ENCODE measurements at regions not wholly inside any gene's neighbourhood (a gene's known extent, or its start where the extent isn't known, plus 50 kb on each side); places are given as distances from the start of the nearest gene placed in this dataset.

DNA sequence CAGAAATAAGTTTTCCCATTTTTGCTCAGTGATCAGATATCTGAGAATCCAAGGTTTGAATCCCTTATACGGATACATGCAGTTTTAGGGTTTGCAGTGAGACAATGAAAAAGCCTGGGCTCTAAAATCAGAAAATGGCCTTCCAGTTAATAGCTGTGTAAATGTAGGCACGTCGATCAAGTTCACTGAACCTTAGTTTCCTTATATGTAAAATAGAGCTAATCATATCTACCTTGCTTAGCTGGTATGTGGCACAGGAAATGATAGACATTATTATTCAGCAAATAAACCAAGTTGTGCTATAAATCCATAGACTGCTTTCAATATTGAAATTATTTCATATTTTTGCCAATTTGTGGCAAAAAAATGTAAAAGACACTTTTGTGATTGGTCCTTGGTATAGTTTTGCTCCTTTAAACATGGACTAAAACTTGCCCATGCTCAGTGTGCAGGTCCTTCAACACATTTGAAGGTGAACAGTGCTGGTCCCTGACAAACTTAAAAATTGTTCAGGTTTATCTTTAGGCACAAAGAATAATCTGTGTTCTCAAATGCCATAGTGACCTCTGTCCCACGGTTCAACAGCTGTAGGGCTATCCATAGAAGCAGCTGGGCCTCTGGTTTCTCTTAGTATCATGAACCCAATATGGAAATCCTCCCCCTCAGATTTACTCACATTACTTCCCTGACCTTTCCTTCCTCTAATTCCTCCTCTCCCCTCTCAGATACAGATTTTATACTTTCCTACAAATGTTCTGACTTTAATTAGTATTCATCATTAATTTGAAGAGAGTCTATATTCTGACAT is 51.0 kb downstream of the CCDC54 start:
- no peak for DNase-seq (ENCODE audit: low read depth in 2 of 2)

DNA sequence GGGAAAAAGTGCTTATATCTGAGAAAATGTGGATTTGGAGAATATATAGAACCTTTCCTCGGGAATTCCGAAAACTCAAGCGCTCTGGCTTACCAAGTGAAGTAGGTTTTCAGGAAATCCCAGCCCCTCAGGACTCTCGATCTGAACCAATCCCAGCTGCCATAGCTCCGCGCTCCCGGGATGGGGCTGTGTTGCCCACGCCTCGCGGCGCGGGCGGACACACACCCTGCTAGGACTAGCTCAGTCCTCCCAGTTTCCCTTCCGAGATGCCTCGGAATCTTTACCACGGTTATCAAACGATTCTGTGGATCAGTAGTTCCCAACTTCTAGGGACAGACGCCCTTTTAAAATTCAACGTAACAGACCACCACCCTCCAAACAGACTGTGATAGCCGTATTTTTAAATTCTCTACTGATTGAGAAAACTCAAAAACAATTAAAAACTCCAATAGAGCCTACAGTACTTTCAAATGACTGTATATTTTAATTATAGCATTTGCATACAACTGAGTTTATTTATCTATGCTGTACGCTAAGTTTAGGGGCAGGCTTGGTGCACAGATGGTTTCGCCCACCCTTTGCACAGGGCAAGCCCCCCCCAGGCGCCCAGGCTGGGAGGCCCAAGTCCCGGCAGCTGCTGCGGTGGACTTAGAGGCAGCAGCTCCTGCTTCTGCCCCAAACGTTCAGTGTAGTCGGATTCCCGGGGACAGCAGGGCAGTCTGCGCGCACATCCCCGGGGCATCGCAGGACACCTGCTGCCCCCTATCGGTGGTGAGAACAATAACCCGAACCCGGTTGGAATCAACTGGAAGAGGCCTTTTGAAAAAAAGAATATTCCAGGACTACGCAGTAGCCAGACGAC is 52.3 kb downstream of the CCDC54 start:
- peak; percentile 65 to 67 for DNase-seq (ENCODE audit: low read depth in 2 of 2)

DNA sequence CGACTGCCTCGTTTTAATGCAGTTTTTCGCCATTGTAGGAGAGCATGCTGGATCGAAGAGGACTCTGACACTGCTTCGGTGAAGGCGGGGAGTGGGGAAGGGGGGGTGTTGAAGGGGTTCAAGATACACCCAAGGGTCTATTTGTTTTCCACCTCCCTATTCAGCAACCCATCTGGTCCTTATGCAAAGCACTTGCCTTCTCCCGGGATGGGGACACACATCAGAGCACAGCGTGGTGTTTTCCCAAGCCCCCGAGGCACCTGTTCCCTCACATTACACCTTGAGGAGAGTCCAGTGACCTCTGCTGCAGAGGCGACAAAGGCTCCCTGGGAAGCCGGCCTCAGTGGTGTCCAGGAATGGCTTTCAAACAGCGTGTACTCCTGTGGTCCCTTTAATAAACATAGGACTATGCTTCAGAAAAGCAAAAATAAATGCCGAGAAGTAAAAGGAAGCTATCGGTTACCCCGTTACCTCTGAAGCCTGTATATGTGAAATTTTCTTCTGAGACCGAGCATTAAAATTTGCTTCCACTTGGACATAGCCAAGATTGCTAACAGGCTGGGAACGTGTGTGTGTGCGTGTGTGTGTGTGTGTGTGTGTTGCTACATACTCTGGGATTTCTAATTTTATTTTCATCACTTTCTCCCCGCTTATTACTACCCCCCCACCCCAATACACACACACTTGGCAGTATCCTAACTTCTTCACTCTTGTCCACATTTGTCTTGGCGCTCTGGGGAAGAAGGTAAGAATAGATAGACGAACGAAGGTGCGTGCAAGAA is 53.2 kb downstream of the CCDC54 start:
- no peak for DNase-seq (ENCODE audit: low read depth in 2 of 2)

DNA sequence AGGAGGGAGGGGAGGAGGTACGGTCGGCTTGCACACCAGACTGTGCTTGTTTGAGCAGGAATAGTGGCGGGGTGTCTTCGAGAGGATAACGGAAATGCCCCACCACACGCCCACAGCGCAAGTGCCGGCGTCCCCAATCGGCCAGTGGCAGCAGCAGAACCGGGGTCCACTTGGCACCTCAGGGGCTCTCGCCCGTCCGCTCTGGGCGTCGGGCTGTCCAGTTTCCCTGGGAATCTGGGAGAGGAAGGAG is 53.7 kb downstream of the CCDC54 start:
- no peak for DNase-seq (ENCODE audit: low read depth in 2 of 2)

DNA sequence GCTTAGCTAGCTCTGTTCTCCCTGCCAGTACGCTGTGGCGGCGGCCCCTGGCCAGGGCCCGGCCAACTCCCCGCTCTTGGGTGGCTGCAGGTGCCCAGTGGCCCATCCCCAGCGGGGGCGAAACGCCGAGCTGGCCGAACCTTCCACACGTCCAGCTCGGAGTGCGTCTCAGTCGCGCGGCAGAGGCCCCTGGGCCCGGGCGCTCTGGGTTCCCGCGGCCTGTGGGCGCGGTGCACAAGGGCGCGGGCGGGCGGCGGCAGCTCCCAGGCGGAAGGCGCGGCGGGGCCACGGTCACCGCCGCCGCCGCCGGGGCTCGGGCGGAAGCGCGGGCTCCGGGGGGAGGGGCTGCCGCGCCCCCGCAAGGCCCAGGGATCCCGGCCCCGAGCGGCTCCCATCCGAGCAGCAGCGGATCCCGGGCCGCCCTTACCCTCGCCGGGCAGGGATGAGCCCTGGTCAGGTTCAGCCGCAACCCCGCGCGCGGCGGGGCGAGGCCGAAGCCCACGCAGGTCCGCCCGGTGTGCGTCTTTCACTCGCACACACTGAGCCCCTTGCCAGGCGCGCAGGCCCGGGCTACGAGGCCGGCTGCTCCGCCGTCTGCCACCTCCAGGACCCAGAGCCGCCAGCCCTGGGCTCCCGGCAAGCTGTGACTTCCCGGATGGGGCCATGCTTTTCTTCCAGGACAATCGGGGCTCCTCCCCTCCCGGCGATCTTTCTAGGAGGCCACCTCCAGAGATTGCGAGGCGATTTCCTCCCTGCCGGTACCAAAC is 54.2 kb downstream of the CCDC54 start:
- DNase-seq (ENCODE audit: low read depth in 2 of 2) = no peak

DNA sequence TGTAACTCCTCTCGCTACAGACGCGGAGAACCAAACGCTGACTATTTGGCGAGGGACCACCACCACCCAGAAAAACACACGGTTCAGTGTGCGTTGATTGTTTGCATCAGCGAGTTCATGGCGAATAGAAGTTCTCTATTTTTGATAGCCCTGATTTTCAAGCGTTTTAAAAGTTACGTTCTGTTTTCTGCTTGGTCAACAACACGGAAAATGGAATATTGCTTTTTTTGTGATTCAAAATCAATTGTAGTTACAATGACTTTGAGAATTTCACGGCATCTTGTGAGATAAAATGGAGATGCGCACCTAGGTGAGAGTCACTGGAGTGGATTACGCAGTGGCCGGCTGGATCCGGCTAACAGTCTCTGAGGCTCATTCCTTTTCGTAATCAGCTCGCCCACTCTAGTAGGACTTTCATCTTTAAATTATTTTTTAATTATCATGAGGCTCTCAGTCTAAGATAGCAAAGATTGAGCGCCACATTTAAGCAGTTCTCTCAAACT is 54.8 kb downstream of the CCDC54 start:
- DNase-seq (ENCODE audit: low read depth in 2 of 2) = no peak

DNA sequence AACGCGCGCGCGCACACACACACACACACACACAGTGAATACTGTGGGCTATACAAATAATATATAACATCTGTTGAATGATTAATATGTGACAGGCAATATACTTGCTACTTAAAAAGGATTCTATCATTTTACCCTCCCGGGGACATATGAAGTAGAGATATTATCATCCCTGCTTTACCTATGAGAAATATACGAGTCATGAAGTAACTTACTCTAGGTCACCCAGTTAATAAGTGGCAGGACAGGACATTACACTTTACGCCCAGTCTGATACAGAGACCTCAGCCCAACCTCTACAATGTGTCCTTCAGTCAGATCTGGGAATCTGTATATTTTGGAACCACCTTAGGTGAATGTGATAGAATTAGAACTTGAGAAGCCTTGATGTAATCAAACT is 55.4 kb downstream of the CCDC54 start:
- DNase-seq (ENCODE audit: low read depth in 2 of 2) = no peak

DNA sequence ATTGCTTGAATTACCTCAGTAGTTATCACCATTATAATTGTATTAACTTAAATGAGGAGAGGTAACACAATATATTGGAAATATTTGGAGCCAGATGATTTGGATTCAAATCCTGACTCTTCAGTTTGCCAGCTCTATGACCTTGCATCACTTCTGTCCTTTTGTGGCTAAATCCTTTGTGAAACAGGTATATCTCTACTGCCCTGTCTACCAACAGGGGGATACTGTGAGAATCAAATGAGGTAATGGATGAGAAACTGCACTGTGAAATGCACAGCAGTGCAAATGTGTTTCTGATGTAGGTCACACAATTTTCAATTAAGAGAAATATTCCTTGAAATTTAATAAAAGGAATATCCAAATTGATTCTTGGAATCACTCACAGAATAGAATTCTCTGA is 58.8 kb downstream of the CCDC54 start:
- DNase-seq (ENCODE audit: low read depth in 2 of 2) = no peak

DNA sequence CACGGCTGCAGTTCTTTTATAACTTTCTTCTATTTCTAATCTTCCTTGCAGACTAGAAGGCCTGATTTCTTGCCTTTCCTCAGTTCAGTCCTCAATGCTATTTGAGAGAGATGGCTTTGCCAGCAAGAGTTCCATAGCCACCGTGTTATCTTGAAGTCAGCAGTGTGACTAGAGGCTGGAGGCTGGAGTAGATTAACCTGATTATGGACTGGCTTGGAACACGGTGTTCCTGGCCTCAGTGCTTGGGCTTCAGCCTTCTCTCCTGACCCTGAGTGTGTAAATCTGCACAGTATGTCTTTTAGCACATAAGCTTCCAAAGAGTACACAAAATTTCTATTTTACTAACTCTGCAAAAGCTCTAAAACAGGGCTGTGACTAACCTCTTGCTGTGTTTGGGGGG is 61.4 kb downstream of the CCDC54 start:
- DNase-seq (ENCODE audit: low read depth in 2 of 2) = no peak

DNA sequence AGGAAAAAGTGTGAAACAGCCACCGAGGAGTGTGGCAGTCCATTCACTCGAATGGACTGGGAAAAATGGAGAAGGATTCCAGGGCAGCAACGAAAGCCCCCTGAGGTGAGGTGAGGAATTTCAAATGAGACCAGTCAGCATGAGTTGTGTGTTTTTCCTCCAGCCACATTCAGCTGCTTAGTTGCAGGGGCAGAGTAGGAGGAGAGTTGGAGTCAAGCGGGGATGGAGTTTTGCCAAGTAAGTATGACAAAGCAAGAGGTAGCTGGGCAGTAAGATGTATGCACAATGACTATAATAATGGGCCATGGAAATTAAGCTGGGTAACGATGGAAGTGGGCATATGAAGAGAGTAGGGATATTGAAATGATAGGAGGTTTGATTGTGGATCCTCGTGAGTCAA is 64.4 kb downstream of the CCDC54 start:
- DNase-seq (ENCODE audit: low read depth in 2 of 2) = no peak

DNA sequence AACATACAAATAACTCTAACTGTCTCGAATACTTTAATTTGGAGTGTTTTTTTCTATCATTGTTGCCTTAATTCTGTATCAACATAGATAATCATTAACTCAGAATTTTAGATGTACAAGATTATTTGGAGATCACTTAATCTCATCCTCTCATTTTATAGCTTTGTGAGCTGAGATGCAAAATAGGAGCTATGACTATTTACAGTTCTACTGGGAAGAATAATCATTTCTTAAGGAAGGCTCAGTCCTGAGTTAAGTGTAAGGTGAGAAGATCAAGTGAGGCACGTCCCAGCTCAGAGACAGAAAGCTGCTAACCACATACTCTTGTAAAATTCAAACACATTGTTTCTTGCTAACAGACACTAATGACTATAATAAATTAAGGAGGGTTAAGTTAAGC is 66.2 kb downstream of the CCDC54 start:
- no peak for DNase-seq (ENCODE audit: low read depth in 2 of 2)

DNA sequence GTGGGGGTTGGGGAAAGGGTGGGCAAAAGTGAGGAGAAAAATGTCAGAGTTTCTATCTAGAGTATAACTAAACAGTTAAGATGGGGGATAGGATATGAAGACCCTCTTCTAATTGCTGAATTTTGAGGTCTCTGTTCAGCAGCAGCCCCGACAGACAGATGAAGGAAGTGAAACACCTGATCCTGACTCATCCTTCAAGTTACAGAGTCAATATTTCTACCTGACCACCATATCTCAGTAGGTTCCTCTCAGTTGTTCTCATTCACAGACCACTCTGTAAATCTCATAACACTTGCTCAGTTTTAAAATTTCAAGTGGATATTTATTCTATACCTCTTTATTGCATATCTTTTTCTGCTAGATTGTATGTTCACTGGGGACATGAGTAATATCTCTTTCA is 69.5 kb downstream of the CCDC54 start:
- DNase-seq (ENCODE audit: low read depth in 2 of 2) = no peak

DNA sequence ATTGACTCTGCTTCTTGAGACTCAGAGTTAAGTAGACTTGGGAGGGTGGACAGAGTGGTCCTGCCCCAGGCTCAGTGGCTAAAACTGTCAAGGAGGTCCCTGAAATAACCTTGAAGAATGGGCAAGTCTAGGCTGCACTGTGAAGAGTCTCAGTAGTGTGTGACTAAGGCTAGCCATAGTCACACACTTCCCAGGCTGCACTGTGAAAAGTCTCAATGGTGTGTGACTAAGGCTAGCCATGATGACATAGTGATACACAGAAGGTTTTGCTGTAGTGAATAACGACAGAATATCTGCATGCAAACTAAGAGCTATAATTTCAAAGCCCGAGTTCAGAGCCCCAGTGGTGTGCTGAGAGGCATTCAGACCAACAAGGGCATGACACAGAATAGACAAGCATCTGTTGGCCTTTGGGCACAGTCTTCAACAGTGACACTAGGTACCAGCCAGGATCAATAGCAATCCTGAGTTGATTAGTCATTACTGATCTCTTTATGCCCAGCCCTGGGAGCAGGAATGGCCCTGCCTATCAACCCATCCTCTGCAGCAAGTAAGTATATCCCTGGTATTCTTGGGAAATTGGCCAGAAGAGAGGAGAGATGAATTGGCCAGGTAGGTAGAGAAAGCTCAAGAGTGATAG is 72.4 kb upstream of the BBX start:
- no peak for DNase-seq (ENCODE audit: low read depth in 2 of 2)

DNA sequence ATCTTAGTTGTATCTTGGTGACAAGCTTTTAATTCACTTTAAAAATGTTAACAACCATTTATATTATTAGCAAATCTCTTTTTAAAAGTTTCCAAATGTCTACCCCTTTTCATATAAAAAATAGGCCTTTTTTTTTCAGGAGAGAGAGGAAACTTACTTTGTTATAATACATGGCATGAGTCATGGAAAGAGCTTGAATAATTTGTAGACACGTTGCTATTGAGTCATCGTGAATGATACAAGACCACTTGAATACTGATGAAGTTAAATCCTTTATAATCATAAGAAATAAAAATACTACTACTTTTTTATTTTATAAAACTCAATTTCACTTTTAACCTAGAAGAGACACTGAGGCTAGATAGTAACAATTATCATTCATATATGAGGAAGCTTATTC is 70.3 kb upstream of the BBX start:
- DNase-seq (ENCODE audit: low read depth in 2 of 2) = no peak

DNA sequence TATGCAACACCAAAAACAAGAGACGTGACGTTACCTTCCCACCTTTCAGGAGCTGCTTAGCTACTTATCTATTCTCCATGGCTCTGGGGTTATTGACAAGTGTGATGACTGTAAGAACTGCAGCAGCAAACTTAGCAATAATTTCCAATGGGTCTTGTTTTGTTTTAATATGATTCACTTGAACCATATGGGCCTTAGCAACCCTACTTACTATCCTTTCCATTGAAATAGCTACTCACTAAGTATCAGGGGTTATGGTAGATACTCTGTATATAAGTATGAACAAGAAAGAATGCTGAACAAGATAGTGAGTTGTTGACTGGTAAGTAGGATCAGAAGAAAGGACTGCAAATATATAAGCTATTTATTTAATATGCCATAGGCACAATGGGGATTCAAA is 69.3 kb upstream of the BBX start:
- no peak for DNase-seq (ENCODE audit: low read depth in 2 of 2)

DNA sequence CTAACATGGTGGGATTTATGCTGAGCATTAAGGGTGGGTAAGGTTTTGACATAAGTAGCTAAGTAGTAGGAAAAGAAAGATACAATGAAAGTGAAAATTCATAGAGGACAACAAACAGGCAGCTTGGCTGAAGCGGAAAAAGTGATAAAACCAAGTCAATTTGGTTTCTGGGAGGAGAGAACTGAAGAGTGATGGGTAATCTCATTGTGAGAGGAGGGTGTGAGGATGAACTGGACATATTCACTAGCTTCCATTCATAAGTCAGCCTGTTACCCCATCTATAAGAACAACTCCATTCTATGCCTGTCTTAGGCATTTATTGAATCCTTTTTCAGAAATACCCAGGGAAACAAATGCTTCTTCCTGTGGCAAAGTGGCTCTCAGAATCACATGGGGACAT is 67.1 kb upstream of the BBX start:
- DNase-seq (ENCODE audit: low read depth in 2 of 2) = no peak

DNA sequence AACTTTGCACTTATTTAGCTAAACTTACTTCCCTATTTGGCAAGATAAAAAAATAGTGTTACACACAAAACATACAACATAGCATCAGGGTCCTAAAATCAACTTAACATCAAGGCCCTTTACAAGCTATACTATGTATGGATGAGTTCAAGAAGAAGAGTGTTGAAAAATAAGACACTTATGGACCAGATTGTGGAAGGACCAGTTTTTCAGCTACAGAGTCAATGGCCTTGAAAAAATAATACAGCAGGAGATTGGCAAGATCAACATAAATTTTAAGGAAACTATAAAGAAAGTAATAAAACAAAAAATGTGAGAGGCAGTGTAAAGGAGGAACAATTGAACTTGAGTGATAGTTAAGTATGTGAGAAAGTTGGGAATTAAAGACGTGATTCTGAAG is 66.3 kb upstream of the BBX start:
- no peak for DNase-seq (ENCODE audit: low read depth in 2 of 2)

DNA sequence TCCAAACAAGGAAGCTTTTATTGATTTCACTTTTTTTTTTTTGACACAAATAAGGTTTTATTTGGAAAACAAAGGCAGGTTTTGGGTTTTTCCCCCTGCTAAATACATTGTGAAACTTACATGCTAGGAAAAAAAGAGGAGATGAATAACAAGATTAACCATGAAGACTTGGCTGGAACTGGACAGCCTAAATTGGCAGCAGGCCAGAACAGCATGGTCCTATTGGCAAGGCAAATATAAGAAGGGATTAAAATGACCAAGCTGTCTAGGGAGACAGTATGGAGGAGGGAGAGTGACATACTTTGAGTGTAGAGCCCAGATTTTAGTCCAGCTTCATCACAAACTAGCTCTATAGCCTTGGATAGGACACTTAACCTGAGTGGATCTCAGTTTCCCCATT is 63.9 kb upstream of the BBX start:
- DNase-seq (ENCODE audit: low read depth in 2 of 2) = no peak

DNA sequence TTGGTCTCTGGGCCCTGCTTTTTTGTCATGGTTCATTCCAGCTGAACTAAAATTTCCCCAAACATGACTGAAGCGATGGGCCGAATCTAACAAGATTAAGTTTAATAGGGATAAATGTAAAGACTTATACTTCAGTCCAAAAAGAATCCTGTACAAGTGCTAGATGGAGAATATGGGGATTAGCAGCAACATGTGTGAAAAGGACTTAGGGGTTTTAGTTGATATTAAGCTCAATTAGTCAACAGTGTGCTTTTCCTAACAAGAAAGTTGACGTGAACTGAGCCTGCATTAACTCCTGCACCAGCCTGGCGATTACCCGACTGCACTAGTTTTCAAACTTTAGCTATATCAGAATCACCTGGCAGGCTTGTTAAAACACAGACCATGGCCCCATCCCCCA is 61.0 kb upstream of the BBX start:
- DNase-seq (ENCODE audit: low read depth in 2 of 2) = no peak

DNA sequence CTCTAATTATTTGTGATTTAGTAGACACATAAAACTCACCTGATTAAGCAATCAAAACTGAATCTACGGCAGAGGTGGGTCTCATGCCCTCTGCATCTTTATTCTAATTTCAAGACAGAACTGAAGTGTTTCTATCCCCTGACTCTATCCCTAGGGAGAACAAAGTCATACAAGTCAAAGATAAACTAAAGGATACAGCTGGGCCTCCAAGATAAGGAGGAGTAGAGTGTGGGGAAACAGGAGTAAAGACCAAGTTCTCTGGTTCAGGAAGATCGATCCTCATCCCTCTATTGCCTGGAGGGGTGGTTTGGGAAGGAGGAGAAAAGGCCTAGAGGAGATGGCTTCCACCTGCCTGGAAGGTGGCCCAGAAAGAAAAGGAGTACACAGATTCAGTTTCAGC is 58.7 kb upstream of the BBX start:
- no peak for DNase-seq (ENCODE audit: low read depth in 2 of 2)

DNA sequence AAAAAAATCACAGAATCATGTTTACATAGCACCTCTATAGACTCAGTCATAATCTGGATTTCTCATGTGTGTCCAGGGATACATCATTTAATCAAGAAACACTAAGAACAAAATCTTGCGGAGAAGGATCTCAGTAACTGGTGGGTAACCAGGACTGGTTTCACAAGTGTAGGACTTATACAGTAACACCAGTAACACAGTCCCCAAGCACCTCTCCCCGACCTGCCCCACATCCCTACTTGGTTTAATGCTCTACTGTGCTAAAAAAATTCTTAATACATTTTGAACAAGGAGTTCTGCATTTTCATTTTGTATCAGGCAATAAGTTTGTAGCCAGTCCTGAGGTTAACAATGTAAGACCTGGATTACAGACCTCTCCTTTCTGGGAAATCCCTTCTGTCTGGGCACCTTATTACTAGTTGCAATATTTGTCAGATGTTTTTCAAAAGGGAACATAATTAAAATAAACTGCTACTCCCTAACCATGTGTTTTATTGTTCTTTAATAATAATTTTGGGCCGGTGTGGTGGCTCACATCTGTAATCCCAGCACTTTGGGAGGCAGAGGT is 57.6 kb upstream of the BBX start:
- no peak for DNase-seq (ENCODE audit: low read depth in 2 of 2)

Measured in fibroblast of skin of left quadriceps (primary cell).